OCI-LY3 (cell line): ENCODE measurements at regions not wholly inside any gene's neighbourhood (a gene's known extent, or its start where the extent isn't known, plus 50 kb on each side); places are given as distances from the start of the nearest gene placed in this dataset.

Experiments
- CTCF ChIP-seq: fragments of 200-600, 300-600 bp; sonication (generic); IDR thresholded peaks from 2 replicates; pipeline ENCODE4 v1.5.1; 2014; ENCODE audit warnings: antibody characterized with exemption, low read length, low read depth
- EZH2phosphoT487 ChIP-seq: fragments of 200-600 bp; shearing (Covaris generic); IDR thresholded peaks from 2 replicates; pipeline ENCODE4 v1.6.1; 2018; ENCODE audit warnings: antibody characterized with exemption, mixed run types, low read depth

- no peak for TF ChIP-seq CTCF
- TF ChIP-seq EZH2phosphoT487, result no peak
Measured at GRCh38 chr5:125528881-125529280, 782.4 kb upstream of the ZNF608 start.
